Osteoblast (primary cell): ENCODE measurements at regions not wholly inside any gene's neighbourhood (a gene's known extent, or its start where the extent isn't known, plus 50 kb on each side); places are given as distances from the start of the nearest gene placed in this dataset.
A peak's percentile ranks its signal among the peaks of the same experiment; 100 is the strongest.

Experiments
- DNase-seq: peaks from one replicate; pipeline ENCODE4 v3.0.0; 2011; ENCODE audit warnings: low spot score, mixed read lengths; ENCODE audit not compliant: insufficient read length; ENCODE audit errors: missing footprints
- H2AFZ ChIP-seq: 2 replicates; pipeline ENCODE4 v1.6.0; 2011; ENCODE audit warnings: mild to moderate bottlenecking, low read length
- H3K27ac ChIP-seq: 2 replicates; pipeline ENCODE4 v1.5.1; 2011; ENCODE audit warnings: mild to moderate bottlenecking, low read depth, low read length, moderate library complexity
- H3K27me3 ChIP-seq: 2 replicates; pipeline ENCODE4 v1.6.0; 2012; ENCODE audit warnings: mild to moderate bottlenecking, control low read depth, inconsistent platforms, low read length, moderate library complexity; ENCODE audit not compliant: insufficient read depth
- H3K36me3 ChIP-seq: 2 replicates; pipeline ENCODE4 v1.5.1; 2011; ENCODE audit warnings: mild to moderate bottlenecking, low read length, control low read depth, moderate library complexity; ENCODE audit not compliant: insufficient read depth
- H3K4me1 ChIP-seq: 2 replicates; pipeline ENCODE4 v1.5.1; 2011; ENCODE audit warnings: mild to moderate bottlenecking, low read length, control low read depth, moderate library complexity; ENCODE audit not compliant: insufficient read depth
- H3K4me2 ChIP-seq: 2 replicates; pipeline ENCODE4 v1.6.0; 2011; ENCODE audit warnings: mild to moderate bottlenecking, low read length; ENCODE audit not compliant: insufficient read depth
- H3K4me3 ChIP-seq: fragments of 200-600 bp; sonication (generic); 3 replicates; pipeline ENCODE4 v1.5.1; 2012; ENCODE audit warnings: mild to moderate bottlenecking, low read length, inconsistent platforms; ENCODE audit not compliant: insufficient read depth
- H3K79me2 ChIP-seq: 2 replicates; pipeline ENCODE4 v1.6.0; 2012; ENCODE audit warnings: mild to moderate bottlenecking, low read length, control low read depth, inconsistent platforms; ENCODE audit not compliant: insufficient read depth
- H3K9me3 ChIP-seq: 2 replicates; pipeline ENCODE4 v1.5.1; 2011; ENCODE audit warnings: low read depth, low read length, control low read depth
- H4K20me1 ChIP-seq: 2 replicates; pipeline ENCODE4 v1.6.0; 2012; ENCODE audit warnings: mild to moderate bottlenecking, low read length, control low read depth; ENCODE audit not compliant: insufficient read depth
- CTCF ChIP-seq: IDR thresholded peaks from 2 replicates; pipeline ENCODE4 v1.5.1; 2011; ENCODE audit warnings: mild to moderate bottlenecking, low read depth, low read length, moderate library complexity; ENCODE audit errors: extremely low read depth

GRCh38 chr11:47915783-47916182, 64.6 kb upstream of the PTPRJ start:
- no peak overlapping the region for H3K27ac ChIP-seq
- no peaks in the 10 kb centered on the region for H3K79me2 ChIP-seq
- peak; percentile 56 for DNase-seq
- no peaks in the 10 kb centered on the region for H3K27me3 ChIP-seq
- H3K4me1 ChIP-seq: peaks cover 17% of the 10 kb centered on the region
- H3K4me3 ChIP-seq: no peak overlapping the region
- H4K20me1 ChIP-seq: no peaks in the 10 kb centered on the region
- no peaks in the 10 kb centered on the region for H3K9me3 ChIP-seq
- H3K4me2 ChIP-seq: no peak overlapping the region
- H2AFZ ChIP-seq: no peak overlapping the region
- no peaks in the 10 kb centered on the region for H3K36me3 ChIP-seq
- no peak for TF ChIP-seq CTCF

GRCh38 chr11:47915374-47915773, 65.0 kb upstream of the PTPRJ start:
- Histone ChIP-seq H3K4me3 (no peak overlapping the region), H4K20me1 (no peaks in the 10 kb centered on the region), H3K79me2 (no peaks in the 10 kb centered on the region), H3K27ac (no peak overlapping the region), H3K4me2 (no peak overlapping the region), H3K4me1 (peaks cover 17% of the 10 kb centered on the region), H3K27me3 (no peaks in the 10 kb centered on the region), H3K36me3 (no peaks in the 10 kb centered on the region), H2AFZ (no peak overlapping the region), H3K9me3 (no peaks in the 10 kb centered on the region)
- TF ChIP-seq CTCF: no peak
- no peak for DNase-seq

DNA sequence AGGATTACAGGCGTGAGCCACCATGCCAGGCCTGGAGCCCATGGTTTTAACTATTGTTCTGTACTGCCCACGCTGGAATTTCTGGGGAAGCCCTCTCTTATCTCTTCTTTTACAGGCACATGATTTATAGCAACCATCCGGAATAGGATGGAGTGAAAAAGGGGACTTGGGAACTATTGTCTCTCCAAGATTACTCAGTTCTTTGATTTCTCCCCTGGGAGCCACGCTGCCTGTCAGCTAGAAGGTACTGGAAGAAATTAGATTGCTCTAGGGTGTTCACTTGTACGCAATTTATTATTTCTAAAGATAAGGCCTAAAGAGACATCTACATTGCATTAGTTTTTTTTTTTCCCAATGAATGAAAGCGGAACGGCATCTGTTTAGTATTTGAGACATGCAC, 65.6 kb upstream of the PTPRJ start:
- Histone ChIP-seq H3K27ac (no peak overlapping the region), H3K36me3 (no peaks in the 10 kb centered on the region), H3K4me3 (no peak overlapping the region), H3K4me2 (no peak overlapping the region), H3K27me3 (no peaks in the 10 kb centered on the region), H3K4me1 (peaks cover 17% of the 10 kb centered on the region), H3K9me3 (no peaks in the 10 kb centered on the region), H3K79me2 (no peaks in the 10 kb centered on the region), H4K20me1 (no peaks in the 10 kb centered on the region), H2AFZ (no peak overlapping the region)
- TF ChIP-seq CTCF: no peak
- no peak for DNase-seq

DNA sequence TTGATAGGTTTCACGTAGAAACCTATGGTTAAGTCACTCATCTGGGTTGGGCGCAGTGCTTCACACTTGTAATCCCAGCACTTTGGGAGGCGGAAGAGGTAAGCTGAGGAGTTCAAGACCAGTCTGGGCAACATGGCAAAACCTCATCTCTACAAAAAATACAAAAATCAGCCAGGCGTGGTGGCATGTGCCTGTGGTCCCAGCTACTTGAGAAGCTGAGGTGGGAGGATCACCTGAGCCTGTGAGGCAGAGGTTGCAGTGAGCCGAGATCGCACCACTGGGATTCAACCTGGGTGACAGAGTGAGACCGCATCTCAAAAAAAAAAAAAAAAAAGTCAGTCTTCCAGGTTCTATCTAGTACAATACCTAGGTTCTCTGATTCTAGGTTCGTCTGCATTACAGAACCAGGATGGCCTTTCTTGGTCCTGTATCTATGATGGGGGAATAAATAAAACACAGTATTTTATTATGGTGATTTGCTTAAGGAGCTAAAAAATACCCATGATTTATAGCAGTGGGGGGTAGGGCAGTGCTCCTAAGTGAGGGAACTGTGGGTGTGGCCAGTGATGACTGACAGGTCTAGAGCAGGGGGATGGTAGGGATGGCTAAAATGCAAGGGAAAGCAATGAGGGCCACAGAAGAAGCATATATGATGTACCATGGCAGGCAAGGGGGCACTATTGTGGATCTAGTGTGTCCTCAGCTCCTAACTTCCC, 65.5 kb upstream of the NUP160 start:
- H3K4me3 ChIP-seq: no peak overlapping the region
- no peak for TF ChIP-seq CTCF
- H3K27me3 ChIP-seq: no peaks in the 10 kb centered on the region
- no peak overlapping the region for H2AFZ ChIP-seq
- H4K20me1 ChIP-seq: no peaks in the 10 kb centered on the region
- H3K36me3 ChIP-seq: no peaks in the 10 kb centered on the region
- H3K4me1 ChIP-seq: peaks cover 8% of the 10 kb centered on the region
- no peak overlapping the region for H3K4me2 ChIP-seq
- no peaks in the 10 kb centered on the region for H3K79me2 ChIP-seq
- no peaks in the 10 kb centered on the region for H3K9me3 ChIP-seq
- H3K27ac ChIP-seq: no peak overlapping the region
- DNase-seq: no peak
